T-helper 9 cell (primary cell): ENCODE measurements at regions not wholly inside any gene's neighbourhood (a gene's known extent, or its start where the extent isn't known, plus 50 kb on each side); places are given as distances from the start of the nearest gene placed in this dataset.
A peak's percentile ranks its signal among the peaks of the same experiment; 100 is the strongest.
"Not testable (repeated sequence)": the region's sequence is repeated elsewhere in the genome, so short reads cannot be mapped to it uniquely, and the experiment has no call there.

Experiments
- DNase-seq: peaks from one replicate; pipeline ENCODE4 v3.0.0-alpha.2; 2020

DNA sequence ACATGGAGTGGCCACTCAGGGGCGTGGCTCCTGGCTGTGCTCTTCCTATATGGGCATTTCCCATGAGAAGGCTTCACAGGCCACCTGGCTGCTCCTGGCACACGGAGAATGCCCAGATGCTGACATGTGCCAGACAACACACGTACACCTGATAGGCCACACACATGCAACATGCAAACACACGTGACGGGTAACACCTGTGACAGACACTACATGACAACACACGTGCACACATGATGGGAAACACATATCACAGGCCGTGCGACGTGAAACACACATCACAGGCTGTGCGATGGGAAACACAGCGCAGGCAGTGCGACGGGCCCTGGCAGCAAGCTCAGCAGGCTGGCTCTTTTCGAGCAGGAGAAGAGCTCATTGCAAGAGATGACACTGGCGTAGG is 94.3 kb upstream of the HMX1 start:
- DNase-seq, result not testable (repeated sequence)

DNA sequence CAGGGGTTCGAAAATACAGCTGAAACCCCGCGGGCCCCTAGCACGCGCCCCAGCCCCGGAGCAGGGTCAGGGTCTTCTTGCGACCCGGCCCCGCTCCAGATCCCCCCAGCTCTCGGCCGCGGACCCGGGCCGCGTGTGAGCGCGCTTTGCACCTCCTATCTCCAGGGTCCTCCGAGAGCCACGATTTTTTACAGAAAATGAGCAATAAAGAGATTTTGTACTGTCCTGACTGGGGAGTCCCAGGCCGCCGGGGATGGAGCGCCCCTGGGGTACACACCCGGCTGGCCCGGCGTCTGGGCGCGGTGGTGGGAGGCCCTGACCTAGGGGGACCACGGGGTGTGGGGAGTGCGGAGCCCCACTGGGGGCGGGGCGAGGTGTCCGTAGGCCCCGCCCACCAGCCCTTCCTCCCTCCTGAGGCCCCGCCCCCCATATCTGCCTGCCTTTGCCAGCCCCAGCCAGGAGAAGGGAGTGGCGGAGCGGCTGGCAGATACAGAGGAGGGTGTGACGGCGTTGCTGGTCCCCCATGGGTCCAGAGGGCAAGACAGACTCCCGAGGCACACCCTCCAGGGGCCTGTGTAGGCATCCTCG is 92.7 kb upstream of the HMX1 start:
- DNase-seq, result not testable (repeated sequence)

DNA sequence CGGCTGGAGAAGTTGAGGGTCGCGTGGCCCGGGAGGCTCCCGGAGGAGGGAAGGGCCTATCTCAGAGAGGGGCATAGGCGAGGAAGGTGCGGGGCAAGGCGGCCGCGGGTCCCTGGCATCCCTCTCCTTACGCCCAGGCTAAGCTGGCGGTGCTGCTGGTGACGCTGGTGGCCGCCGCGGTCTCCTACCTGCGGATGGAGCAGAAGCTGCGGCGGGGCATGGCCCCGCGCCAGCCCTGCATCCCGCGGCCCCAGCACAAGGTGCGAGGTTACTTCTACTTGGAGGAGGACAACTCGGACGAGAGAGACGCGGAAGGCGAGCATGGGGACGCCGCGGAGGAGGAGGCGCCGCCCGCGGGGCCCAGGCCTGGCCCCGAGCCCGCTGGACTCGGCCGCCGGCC is 91.9 kb upstream of the HMX1 start:
- not testable (repeated sequence) for DNase-seq

DNA sequence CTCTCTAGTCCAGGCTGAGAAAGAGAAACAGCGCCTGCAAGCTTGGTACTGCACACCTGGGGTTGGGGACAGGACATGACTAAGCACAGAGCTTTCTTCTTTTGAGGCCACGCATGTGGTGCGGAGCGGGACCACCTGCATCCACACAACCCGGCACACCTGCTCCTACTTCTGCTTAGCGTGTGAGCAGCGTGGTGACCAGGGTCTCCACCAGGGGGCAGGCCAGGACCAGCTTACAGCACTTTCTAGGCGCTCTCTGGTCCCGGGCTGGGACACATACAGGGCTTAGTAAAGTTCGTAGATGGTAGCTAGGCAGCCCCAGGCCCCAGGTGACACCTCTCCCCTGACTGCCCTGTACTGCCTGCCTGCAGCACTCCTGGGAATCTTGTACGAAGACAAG is 89.7 kb upstream of the HMX1 start:
- DNase-seq, result peak; percentile 9

DNA sequence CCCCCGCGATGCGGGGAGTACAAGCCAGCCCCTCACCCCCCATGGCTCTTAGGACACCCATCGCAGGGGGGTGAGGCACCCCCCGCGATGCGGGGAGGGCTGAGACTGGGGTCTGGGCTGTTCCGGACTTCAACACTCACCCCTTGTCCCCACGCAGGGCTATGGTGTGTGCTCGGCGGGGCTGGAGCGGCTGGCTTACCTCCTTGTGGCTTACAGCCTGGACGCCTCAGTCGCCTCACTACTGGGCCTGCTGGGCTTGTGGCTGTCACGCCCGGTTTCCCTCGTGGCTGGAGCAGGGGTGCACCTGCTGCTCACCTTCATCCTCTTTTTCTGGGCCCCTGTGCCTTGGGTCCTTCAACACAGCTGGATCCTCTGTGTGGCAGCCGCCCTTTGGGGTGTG is 87.8 kb upstream of the HMX1 start:
- DNase-seq, result not testable (repeated sequence)

DNA sequence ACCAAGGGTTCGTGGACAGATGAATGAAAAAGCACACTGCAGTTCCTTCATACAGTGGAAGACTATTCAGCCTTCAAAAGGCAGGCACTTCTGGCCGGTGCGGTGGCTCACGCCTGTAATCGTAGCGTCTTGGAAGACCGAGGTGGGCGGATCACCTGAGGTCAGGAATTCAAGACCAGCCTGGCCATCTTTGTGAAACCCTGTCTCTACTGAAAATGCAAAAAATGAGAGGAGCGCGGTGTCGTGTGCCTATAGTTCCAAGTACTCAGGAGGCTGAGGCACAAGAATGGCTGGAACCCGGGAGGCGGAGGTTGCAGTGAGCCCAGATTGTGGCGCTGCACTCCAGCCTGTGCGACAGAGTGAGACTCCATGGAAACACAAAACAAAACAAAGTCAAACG is 82.4 kb upstream of the HMX1 start:
- DNase-seq, result not testable (repeated sequence)

DNA sequence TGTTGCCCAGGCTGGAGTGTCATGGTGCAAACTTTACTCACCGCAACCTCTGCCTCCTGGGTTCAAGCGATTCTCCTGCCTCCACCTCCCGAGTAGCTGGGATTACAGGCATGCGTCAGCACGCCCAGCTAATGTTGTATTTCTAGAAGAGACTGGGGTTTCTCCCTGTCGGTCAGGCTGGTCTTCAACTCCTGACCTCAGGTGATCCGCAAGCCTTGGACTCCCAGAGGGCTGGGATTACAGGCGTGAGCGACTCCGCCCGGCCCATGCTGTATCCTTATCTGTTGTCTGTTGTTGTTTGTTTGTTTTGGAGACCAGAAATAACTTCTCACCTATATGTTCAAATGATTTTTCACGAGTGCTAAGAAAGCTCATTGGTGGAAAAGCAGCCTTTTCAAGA is 81.2 kb upstream of the HMX1 start:
- DNase-seq, result not testable (repeated sequence)

DNA sequence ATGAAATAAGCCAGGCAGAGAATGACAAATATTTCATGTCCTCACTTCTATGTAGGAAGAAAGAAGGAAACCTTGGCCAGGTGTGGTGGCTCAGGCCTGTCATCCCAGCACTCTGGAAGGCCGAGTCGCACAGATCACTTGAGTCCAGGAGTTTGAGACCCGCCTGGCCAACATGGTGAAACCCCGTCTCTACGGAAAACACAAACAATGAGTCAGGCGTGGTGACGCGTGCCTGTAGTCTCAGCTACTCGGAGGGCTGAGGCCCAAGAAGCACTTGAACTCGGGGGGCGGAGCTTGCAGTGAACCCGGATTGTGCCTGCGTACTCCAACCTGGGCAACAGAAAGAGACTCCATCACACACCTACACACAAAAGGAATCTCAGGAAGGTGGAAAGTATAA is 80.5 kb upstream of the HMX1 start:
- not testable (repeated sequence) for DNase-seq

DNA sequence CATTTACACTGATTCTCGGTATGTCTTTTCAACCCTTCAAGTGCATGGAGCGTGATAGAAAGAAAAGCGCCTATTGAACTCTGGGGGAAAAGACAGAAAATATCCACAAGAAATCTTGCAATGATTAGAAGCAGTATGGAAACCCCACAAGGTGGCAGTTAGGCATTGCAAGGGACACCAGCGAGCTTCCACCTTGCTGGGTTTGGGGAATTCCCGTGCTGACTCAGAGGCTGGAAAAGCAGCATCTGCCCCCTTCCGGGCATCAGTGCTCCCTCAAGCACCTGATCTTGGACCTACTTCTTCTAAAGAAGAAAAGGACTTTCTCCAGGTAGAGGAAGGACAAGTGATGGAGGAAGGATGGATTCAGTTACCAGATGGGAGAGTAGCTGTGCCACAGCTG is 73.9 kb upstream of the HMX1 start:
- DNase-seq, result not testable (repeated sequence)

DNA sequence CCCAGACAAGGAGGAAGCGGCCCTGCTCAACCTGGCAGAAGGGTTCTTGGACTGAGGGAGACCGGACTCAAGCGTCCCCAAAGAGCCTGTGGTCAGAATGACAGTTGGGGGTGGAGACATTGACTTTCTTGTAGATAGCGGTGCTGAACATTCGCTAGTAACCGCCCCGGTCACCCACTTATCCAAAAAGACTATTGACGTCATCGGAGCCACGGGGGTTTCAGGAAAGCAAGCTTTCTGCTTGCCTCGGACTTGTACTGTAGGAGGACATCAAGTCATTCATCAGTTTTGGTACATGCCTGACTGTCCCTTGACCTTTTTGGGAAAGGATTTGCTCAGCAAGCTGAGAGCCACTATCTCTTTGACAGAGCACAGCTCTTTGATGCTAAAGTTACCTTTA is 71.7 kb upstream of the HMX1 start:
- DNase-seq, result not testable (repeated sequence)

DNA sequence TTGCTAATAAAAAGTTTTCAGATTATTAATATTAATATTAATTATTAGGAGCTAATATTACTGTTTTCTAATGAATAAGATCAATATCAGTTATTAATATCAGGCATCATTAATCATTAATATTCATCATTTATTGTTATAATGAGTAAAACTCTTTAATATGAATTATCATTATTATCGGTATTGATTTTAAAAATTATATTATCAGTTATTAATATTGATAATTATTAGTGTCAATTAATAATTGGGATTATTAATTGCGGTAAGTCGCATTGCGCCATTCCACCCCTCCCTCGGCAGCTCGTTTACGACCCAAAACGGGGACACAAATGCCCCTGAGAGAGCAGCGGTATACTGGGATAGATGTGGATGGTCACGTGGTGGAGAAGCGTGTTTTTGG is 70.4 kb upstream of the HMX1 start:
- not testable (repeated sequence) for DNase-seq

DNA sequence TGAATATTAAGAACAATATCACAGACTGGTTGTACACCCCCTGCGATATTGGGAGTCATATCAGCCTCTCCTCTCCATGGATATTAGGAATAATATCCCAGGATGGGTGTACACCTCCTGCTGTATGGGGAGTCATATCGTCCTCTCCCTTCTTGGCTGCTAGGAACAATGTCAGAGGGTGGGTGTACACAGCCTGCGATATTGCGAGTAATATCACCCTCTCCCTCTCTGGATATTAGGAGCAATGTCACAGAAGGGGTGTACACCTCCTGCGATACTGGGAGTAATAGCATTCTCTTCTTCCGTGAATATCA is 69.8 kb upstream of the HMX1 start:
- DNase-seq, result not testable (repeated sequence)

DNA sequence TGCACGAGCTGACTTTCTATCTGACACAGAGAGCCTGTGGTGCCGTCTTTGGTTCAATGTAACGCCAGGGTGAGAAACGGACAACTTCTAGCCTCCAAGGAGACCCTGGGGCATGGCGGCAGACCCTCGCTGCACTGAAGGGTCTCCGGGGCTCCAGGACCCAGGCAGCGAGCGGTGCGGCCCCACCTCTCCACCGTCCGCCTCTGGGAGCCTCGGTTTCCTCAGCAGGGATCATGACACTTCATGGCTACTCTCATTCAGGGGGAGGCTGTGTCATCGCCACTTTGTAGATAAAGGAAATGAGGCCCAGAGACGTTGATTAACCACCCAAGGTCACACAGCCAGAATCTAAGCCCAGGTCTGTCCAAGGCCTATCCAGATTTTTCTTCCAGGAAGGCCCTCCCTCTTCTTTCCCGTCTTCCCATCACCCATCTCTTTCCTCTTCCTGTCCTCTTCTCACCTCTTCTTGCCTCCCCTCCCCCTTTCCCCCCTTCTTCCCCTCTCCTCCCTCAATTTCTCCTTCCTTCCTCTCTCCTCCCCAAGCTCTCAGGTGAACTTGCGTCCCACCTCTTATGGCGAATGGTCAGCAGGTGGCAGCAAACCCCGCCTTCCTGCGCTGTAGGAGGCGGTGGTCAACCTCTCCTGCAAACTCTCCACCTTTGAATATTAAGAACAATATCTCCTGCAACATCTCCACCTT is 69.3 kb upstream of the HMX1 start:
- no peak for DNase-seq

DNA sequence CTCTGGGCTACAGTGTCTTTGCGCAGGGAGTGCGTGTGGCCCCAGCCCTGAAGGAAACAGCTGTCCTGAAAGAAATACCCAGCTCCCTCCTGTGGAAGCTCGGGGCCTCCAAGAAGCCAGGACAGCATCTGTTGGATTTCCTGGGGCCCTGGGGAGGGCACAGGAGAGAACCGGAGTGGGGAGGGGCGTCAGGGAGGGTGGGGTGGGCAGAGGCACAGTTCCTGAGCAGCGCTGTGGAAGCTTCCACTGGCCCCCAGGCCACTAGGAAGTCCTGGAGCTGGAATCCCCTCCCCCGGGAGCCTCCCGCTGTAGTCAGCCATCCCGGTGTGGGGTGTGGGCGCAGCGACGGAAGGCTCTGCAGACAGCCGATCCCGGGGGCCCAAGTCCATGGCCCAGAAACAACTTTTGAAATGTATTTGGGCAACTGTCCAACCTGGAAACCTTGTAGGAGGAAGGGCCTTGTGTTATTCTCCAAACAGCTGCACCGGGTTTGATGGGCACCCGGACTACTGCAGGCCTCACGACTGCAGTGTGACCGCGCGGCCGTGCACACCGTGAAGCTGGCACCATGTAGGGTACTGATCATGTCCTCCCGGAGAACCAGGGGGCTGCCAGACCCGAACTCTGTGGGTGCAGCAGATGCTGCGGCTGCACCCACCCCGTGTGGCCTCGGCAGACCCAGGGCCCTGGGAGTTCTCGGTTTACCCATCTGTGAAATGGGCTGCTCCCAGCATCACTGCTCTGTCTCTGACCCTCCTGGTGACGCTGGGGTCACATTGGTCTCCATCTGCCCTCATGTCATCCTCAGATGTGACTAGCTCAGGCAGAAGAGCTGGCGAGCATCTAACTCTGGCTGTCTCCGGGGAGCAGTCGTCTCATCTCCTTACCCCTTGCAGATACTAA is 68.5 kb upstream of the HMX1 start:
- no peak for DNase-seq

DNA sequence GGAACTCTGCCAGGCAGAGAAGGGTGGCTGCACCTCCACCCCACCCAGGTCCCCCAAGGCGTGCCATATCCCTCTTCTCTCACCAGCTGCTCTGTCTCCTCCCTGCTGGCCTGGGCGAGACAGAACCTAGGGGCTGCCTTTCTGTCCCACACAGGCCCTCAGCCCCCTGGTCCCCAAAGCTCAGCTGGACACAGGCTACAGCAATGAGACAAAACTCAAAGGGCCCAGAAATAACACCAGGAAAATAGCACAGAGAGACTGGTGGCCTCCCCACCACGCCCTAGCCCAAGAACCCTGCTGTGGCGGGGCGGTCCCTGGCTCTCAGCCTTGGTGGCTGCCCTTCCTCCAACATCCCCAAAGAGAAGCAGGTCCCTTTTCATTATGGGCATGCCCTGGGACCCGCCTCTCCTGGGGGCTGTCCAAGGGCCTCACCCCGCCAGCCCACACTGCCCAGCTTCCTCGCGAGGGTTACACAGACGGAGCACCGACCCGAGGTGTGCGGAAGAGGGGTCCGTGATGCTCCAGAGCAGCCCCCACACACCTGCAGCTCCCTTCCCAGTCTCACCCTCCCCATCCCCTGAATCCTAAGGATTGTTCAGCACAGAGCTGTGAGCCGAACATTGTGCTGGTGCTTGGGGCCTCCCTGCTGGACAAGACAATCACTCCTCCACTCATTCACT is 67.7 kb upstream of the HMX1 start:
- DNase-seq, result no peak

DNA sequence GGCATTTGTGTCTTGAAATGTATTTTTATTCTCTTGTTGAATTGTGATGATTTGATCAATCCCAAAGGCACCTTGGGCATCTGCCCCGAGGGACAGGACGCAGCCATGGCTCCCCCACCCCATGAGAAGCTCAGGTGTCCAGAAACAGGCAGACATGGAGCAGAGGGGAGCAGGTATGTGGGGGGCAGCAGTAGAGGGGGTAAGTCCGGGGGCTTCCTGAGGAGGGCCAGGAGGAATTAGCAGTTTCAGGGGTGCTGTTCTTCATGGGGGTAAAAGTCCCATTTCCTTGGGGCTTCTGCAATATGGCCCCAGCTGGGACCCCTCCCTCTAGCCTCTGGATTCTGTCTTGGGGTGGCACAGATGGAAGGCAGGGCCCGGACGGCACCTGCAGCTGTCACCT is 67.0 kb upstream of the HMX1 start:
- DNase-seq, result no peak

DNA sequence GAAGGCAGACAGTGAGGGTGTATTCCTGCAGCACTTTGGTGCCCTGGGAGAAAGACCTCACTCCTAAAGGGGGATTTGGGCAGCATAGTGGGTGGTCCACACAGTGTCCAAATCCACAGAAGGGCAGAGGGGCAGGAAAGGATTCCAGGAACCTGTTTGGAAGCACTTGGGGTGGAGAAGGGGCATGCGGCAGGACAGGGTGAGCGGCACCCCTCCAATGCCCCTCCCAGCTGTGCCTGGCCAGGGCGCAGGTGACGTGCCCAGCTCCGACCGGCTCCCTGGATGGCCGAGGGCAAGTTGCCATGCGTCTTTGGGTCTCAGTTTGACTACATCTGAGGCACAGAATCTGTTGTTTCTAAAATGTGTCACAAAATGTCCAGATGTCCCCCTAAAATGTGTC is 66.5 kb upstream of the HMX1 start:
- DNase-seq, result no peak

DNA sequence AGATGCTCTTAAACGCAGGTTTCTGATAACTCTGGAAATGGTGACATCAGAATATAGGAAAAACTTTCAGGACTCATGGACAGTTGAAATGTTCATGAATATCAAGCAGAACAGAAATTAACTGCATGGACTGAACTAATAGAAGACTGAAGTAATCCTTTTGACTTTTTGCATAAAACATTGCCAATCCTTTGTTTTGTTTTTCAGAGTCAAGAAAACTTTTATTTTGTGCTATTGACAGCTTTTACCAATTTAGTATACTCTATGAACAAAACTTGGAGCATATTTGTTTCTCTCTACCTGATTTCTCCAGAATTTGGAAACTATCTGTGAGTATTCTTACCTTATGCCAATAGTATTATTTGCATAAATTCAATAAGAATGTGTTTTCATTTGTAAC is 61.2 kb upstream of the HMX1 start:
- no peak for DNase-seq

DNA sequence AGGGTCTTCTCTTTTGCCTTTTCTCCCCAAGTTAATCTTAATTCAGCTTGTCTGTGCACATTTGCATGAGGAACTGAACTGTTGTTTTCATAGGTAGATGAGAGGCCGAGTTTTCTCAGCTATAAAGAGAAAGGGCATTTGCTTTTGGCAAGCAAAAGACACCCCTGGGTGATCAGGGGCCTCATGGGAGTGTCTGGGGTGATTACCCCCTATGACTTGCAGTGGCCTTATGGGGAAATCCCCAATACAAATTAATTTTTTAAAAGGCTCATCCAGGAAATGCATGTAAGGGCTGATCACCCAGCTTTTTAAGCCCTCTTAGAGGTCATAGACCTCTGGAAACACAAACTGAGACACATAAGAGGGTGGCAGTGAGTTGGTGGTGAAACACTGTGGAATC is 56.4 kb upstream of the HMX1 start:
- no peak for DNase-seq

DNA sequence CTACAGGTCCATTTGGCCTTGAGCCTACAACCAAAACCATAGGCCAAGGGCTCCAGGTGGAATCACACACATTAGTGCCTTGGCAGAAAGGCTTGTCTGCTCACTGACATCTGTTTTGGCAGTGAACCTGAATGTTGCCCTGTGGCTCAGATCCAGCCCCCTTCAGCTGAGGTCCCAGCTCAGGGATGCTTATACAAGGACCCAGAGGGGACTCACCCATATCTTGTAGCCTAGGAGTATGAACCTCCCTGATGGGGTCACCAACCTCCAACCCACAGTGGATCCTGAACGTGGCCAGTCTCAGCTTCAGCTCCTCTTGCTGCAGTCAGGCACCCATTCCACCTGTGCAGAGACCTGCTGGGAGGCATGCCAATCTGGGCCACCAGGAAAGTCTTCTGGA is 50.8 kb upstream of the HMX1 start:
- no peak for DNase-seq

DNA sequence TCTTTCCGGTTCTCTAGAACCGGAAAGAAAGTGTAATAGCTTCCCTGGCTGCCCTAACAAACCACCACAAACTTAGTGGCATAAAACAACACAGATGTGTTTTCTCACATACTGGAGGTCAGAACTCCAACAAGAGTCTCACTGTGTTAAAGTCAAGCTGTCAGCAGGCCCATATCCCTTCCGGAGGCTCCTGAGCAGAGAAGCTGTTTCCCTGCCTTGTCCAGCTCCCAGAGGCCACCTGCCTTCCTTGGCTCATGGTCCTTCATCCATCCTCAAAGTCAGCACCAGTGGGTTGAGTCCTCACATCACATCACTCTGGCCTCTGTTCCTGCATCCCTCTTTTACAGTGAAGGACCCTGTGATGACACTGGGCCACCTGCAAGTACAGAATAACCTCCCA is 49.8 kb upstream of the HMX1 start:
- no peak for DNase-seq
